HEK293T (cell line): ENCODE measurements at regions not wholly inside any gene's neighbourhood (a gene's known extent, or its start where the extent isn't known, plus 50 kb on each side); places are given as distances from the start of the nearest gene placed in this dataset.

Experiments
- FOXA1 ChIP-seq: fragments of 450-650 bp; IDR thresholded peaks from 2 replicates; pipeline ENCODE4 v1.6.1; 2016; ENCODE audit warnings: mild to moderate bottlenecking
- FOXK2 ChIP-seq: fragments of 450-650 bp; IDR thresholded peaks from 2 replicates; pipeline ENCODE4 v1.6.1; 2016; ENCODE audit warnings: mild to moderate bottlenecking
- FOXM1 ChIP-seq: fragments of 450-650 bp; IDR thresholded peaks from 2 replicates; pipeline ENCODE4 v1.6.1; 2017; ENCODE audit warnings: mild to moderate bottlenecking, borderline replicate concordance
- HDGF ChIP-seq: fragments of 450-650 bp; IDR thresholded peaks from 2 replicates; pipeline ENCODE4 v1.6.1; 2017; ENCODE audit warnings: antibody characterized with exemption, borderline replicate concordance
- LEF1 ChIP-seq: fragments of 450-650 bp; IDR thresholded peaks from 2 replicates; pipeline ENCODE4 v1.6.1; 2017; ENCODE audit warnings: mild to moderate bottlenecking, borderline replicate concordance
- NFRKB ChIP-seq: fragments of 450-650 bp; IDR thresholded peaks from 2 replicates; pipeline ENCODE4 v1.6.1; 2016; ENCODE audit warnings: mild to moderate bottlenecking, moderate library complexity
- SP1 ChIP-seq: fragments of 450-650 bp; IDR thresholded peaks from 2 replicates; pipeline ENCODE4 v1.6.1; 2017
- SUZ12 ChIP-seq: fragments of 450-650 bp; IDR thresholded peaks from 2 replicates; pipeline ENCODE4 v1.6.1; 2016; ENCODE audit warnings: mild to moderate bottlenecking
- TARDBP ChIP-seq: fragments of 450-650 bp; IDR thresholded peaks from 2 replicates; pipeline ENCODE4 v1.6.1; 2016
- ZNF384 ChIP-seq: fragments of 450-650 bp; IDR thresholded peaks from 2 replicates; pipeline ENCODE4 v1.6.1; 2016

DNA sequence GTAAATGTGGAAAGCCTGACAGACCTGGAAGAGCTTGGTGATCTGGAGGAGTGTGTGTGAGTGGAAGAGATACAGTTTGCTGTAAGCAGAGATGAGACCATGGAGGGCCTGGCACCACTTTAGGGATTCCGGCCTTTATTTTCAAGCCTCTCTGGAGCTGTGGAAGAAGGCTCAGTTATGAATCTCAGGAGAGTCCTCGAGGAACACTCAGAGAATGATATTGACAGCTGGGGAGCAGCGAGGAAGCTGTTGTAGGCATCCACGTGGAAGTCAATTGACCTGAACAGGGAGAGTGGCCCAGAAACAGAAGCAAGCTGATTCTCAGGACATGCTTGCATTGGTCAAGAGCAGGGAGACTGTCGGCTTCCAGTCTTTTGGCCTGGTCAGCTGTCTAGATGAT lies 108.4 kb upstream of the FOXQ1 start:
- no peak for TF ChIP-seq SP1
- no peak for TF ChIP-seq ZNF384
- TF ChIP-seq FOXM1 = no peak
- TF ChIP-seq LEF1 = no peak
- no peak for TF ChIP-seq NFRKB
- TF ChIP-seq FOXA1 = no peak
- TF ChIP-seq TARDBP = no peak
- no peak for TF ChIP-seq FOXK2
- TF ChIP-seq SUZ12 = no peak
- TF ChIP-seq HDGF = no peak
